Transverse colon (tissue), 4 donors: ENCODE measurements at regions not wholly inside any gene's neighbourhood (a gene's known extent, or its start where the extent isn't known, plus 50 kb on each side); places are given as distances from the start of the nearest gene placed in this dataset.

Source experiments
- EP300 ChIP-seq: sonication (generic); formaldehyde crosslinking; IDR thresholded peaks from one replicate; pipeline ENCODE4 v1.6.1; 2017; ENCODE audit warnings: antibody characterized with exemption, low read depth
- POLR2A ChIP-seq: fragments of 450-650 bp; IDR thresholded peaks from one replicate; pipeline ENCODE4 v1.6.1; 2016; ENCODE audit warnings: antibody characterized with exemption, mild to moderate bottlenecking, moderate library complexity
- POLR2AphosphoS5 ChIP-seq, 3 donors: sonication (generic); formaldehyde crosslinking; IDR thresholded peaks; one replicate each; pipeline ENCODE4 v1.6.1; 2016; ENCODE audit warnings: antibody characterized with exemption in 3 of 3
- TF ChIP-seq, protein P1 (sequence below), 5 experiments: fragments of 200-600 bp in 3 of 5; fragments of 450-650 bp in 2 of 5; sonication (generic) in 3 of 5; IDR thresholded peaks; 1 replicate in 2 of 5; 2 replicates in 3 of 5; pipeline ENCODE4 v1.5.1; 2016 to 2017; ENCODE audit warnings: antibody characterized with exemption in 5 of 5, inconsistent platforms in 3 of 5, mild to moderate bottlenecking in 2 of 5, moderate library complexity in 1 of 5

DNA sequence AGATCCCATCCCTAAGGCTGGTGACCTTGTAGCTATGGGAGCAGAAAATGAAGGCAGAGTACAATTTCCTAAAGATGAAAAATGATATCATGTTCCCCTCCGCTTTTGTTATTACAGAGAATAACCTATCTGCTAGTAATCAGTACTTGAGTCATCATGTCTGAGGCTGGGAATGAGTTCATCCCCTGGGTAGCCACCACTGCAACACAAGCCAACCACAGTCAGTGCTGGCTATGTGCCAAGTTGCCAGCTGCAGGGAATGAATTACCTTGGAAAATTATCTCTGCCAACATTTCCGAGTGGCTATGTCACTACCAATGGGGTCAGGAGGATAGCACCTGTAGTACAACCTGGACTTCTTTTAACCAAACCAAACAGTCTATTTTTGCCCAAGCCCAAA is 1094.7 kb upstream of the DDX18 start:
- TF ChIP-seq POLR2A (no peak), POLR2AphosphoS5 (IDR thresholded peaks at IDR 0.05) (no peak), EP300 (no peak)
- TF ChIP-seq, protein P1, sequence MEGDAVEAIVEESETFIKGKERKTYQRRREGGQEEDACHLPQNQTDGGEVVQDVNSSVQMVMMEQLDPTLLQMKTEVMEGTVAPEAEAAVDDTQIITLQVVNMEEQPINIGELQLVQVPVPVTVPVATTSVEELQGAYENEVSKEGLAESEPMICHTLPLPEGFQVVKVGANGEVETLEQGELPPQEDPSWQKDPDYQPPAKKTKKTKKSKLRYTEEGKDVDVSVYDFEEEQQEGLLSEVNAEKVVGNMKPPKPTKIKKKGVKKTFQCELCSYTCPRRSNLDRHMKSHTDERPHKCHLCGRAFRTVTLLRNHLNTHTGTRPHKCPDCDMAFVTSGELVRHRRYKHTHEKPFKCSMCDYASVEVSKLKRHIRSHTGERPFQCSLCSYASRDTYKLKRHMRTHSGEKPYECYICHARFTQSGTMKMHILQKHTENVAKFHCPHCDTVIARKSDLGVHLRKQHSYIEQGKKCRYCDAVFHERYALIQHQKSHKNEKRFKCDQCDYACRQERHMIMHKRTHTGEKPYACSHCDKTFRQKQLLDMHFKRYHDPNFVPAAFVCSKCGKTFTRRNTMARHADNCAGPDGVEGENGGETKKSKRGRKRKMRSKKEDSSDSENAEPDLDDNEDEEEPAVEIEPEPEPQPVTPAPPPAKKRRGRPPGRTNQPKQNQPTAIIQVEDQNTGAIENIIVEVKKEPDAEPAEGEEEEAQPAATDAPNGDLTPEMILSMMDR (IDR thresholded peaks at IDR 0.05) = no peak
